K562 (cell line): ENCODE measurements at regions not wholly inside any gene's neighbourhood (a gene's known extent, or its start where the extent isn't known, plus 50 kb on each side); places are given as distances from the start of the nearest gene placed in this dataset.

Experiments used
- ATAC-seq: fragments of 200-7000 bp; cut with Tn5 transposase; 3 replicates; pipeline ENCODE4 v1.9.1; 2020; ENCODE audit warnings: moderate library complexity
- BruUV-seq: library from RNA; stranded (reverse); fragments of 400-500 nt; replicated peaks from 2 replicates; lab custom pipeline; 2021; lab: Mats Ljungman, UMichigan
- CTCF ChIA-PET: fragments of 300-600 bp; formaldehyde crosslinking; extraction: SDS; loops from one replicate; lab custom pipeline; 2021; ENCODE audit warnings: low intra/inter-chr PET ratio; lab: Yijun Ruan, JAX
- POLR2A ChIA-PET: fragments of 300-600, 350-650 bp; sonication (Branson Sonifier 250); formaldehyde crosslinking; extraction: SDS; loops from one replicate; lab custom pipeline; 2021; ENCODE audit warnings: antibody characterized with exemption, inconsistent platforms; lab: Yijun Ruan, JAX
- DNase-seq, 4 experiments: peaks; one replicate each; pipeline versions ENCODE4 v3.0.0 to v3.0.0-alpha.2; 2011 to 2018; ENCODE audit warnings: low spot score in 3 of 4, mixed read lengths in 3 of 4; ENCODE audit errors: extremely low read depth in 1 of 4
- FAIRE-seq: peaks from 2 replicates; lab custom pipeline; 2011; peaks lifted over from hg19 to GRCh38; lab: Jason Lieb, UNC
- H2AFZ ChIP-seq: 2 replicates; pipeline ENCODE4 v1.6.0; 2011; ENCODE audit warnings: low read depth, low read length, control low read depth, inconsistent platforms
- H3K27ac ChIP-seq: fragments of 200-600 bp; 3 replicates; pipeline ENCODE4 v1.8.0; 2011; ENCODE audit warnings: low read depth, mild to moderate bottlenecking, control low read depth, inconsistent platforms, low read length, moderate library complexity, mixed read lengths; ENCODE audit errors: extremely low read depth
- H3K27me3 ChIP-seq, 2 experiments: fragments of 300-600 bp in 1 of 2; 2 replicates in 1 of 2; 3 replicates in 1 of 2; pipeline versions ENCODE4 v1.6.0 to v1.8.0; 2011; ENCODE audit warnings: inconsistent platforms in 2 of 2, low read length in 2 of 2, mild to moderate bottlenecking in 1 of 2, mixed read lengths in 1 of 2, moderate library complexity in 1 of 2; ENCODE audit not compliant: control insufficient read depth in 2 of 2, insufficient read depth in 2 of 2
- H3K36me3 ChIP-seq: fragments of 300-600 bp; 3 replicates; pipeline ENCODE4 v1.8.0; 2011; ENCODE audit warnings: mild to moderate bottlenecking, low read length, inconsistent platforms; ENCODE audit not compliant: control insufficient read depth, insufficient read depth
- H3K4me1 ChIP-seq, 2 experiments: fragments of 200-600 bp in 1 of 2; replicated peaks in 1 of 2; 2 replicates in 1 of 2; 3 replicates in 1 of 2; pipeline versions ENCODE4 v1.5.1 to v1.8.0; 2011; ENCODE audit warnings: inconsistent platforms in 2 of 2, low read length in 2 of 2, mild to moderate bottlenecking in 1 of 2, mixed read lengths in 1 of 2, moderate library complexity in 1 of 2; ENCODE audit not compliant: control insufficient read depth in 2 of 2, insufficient read depth in 2 of 2
- H3K4me2 ChIP-seq: 2 replicates; pipeline ENCODE4 v1.6.1; 2011; ENCODE audit warnings: low read length, control low read depth, inconsistent platforms, mixed read lengths; ENCODE audit not compliant: insufficient read depth
- H3K4me3 ChIP-seq: fragments of 200-600 bp; sonication (generic), shearing (Covaris generic); 2 replicates; pipeline ENCODE4 v1.5.1; 2016; ENCODE audit warnings: control low read depth, inconsistent platforms
- H3K79me2 ChIP-seq: fragments of 200-600 bp; 3 replicates; pipeline ENCODE4 v1.8.0; 2011; ENCODE audit warnings: low read length, inconsistent platforms; ENCODE audit not compliant: control insufficient read depth, insufficient read depth
- H3K9ac ChIP-seq, 2 experiments: 2 replicates each; pipeline versions ENCODE4 v1.6.0 to v1.6.1; 2011; ENCODE audit warnings: low read depth in 2 of 2, low read length in 2 of 2, control low read depth in 1 of 2, inconsistent platforms in 1 of 2, mild to moderate bottlenecking in 1 of 2, mixed read lengths in 1 of 2; ENCODE audit not compliant: insufficient read depth in 1 of 2
- H3K9me1 ChIP-seq: one replicate; pipeline ENCODE4 v1.6.0; 2011; ENCODE audit warnings: inconsistent platforms, mild to moderate bottlenecking, low read length, moderate library complexity; ENCODE audit not compliant: control insufficient read depth, insufficient read depth
- H3K9me3 ChIP-seq: replicated peaks from 2 replicates; pipeline ENCODE4 v1.5.1; 2011; ENCODE audit warnings: low read depth, low read length, inconsistent platforms; ENCODE audit not compliant: control insufficient read depth, insufficient read depth
- H4K20me1 ChIP-seq: replicated peaks from 2 replicates; pipeline ENCODE4 v1.6.1; 2011; ENCODE audit warnings: low read length, inconsistent platforms, mixed read lengths; ENCODE audit not compliant: control insufficient read depth, insufficient read depth
- ARNT ChIP-seq, 2 experiments: fragments of 450-650 bp; IDR thresholded peaks; 2 replicates each; pipeline ENCODE4 v1.6.1; 2016; ENCODE audit warnings: mild to moderate bottlenecking in 1 of 2
- CC2D1A ChIP-seq: fragments of 450-650 bp; IDR thresholded peaks from 2 replicates; pipeline ENCODE4 v1.6.1; 2017; ENCODE audit warnings: mild to moderate bottlenecking
- DACH1 ChIP-seq: fragments of 450-650 bp; IDR thresholded peaks from 2 replicates; pipeline ENCODE4 v1.6.1; 2018; ENCODE audit not compliant: partially characterized antibody
- FOXM1 ChIP-seq, 2 experiments: fragments of 450-650 bp in 1 of 2; sonication (generic) in 1 of 2; formaldehyde crosslinking in 1 of 2; IDR thresholded peaks; 2 replicates each; pipeline versions ENCODE4 v1.6.1 to v1.9.0; 2017 to 2022; ENCODE audit warnings: low read depth in 2 of 2, mild to moderate bottlenecking in 2 of 2, missing genetic modification reagents in 1 of 2, moderate library complexity in 1 of 2
- HDAC3 ChIP-seq: fragments of 450-650 bp; IDR thresholded peaks from 2 replicates; pipeline ENCODE4 v1.6.1; 2018; ENCODE audit warnings: borderline replicate concordance, mild to moderate bottlenecking, moderate library complexity; ENCODE audit not compliant: partially characterized antibody
- HNRNPL ChIP-seq: fragments of 200-400 bp; formaldehyde crosslinking; IDR thresholded peaks from 2 replicates; pipeline ENCODE4 v1.6.1; 2017; ENCODE audit warnings: low read depth, mild to moderate bottlenecking, low read length
- ILF3 ChIP-seq: fragments of 450-650 bp; IDR thresholded peaks from 2 replicates; pipeline ENCODE4 v1.6.1; 2018; ENCODE audit warnings: antibody characterized with exemption, mild to moderate bottlenecking, moderate library complexity, borderline replicate concordance
- KLF13 ChIP-seq: fragments of 450-650 bp; IDR thresholded peaks from 2 replicates; pipeline ENCODE4 v1.6.1; 2016; ENCODE audit warnings: missing genetic modification characterization, low read depth, mild to moderate bottlenecking, missing compliant biosample characterization, moderate library complexity, borderline replicate concordance
- MCM2 ChIP-seq: fragments of 450-650 bp; IDR thresholded peaks from 2 replicates; pipeline ENCODE4 v1.6.1; 2017; ENCODE audit warnings: low read depth, mild to moderate bottlenecking
- MCM3 ChIP-seq: fragments of 450-650 bp; IDR thresholded peaks from 2 replicates; pipeline ENCODE4 v1.6.1; 2016
- NR3C1 ChIP-seq: sonication (generic); formaldehyde crosslinking; IDR thresholded peaks from 2 replicates; pipeline ENCODE4 v1.8.1; 2022; ENCODE audit warnings: missing genetic modification reagents
- SIRT6 ChIP-seq: IDR thresholded peaks from one replicate; pipeline ENCODE4 v1.6.1; 2012; ENCODE audit warnings: low read depth, mild to moderate bottlenecking, control low read depth, inconsistent platforms, low read length, moderate library complexity
- TAF1 ChIP-seq: IDR thresholded peaks from 2 replicates; pipeline ENCODE4 v1.6.1; 2011; ENCODE audit warnings: mild to moderate bottlenecking, low read length, moderate library complexity; ENCODE audit not compliant: insufficient read depth, control insufficient read depth, severe bottlenecking; ENCODE audit errors: extremely low read depth
- TRIM28 ChIP-seq: fragments of 450-650 bp; IDR thresholded peaks from 2 replicates; pipeline ENCODE4 v1.6.1; 2017
- ZC3H11A ChIP-seq: IDR thresholded peaks from 2 replicates; pipeline ENCODE4 v1.6.1; 2012; ENCODE audit warnings: low read depth, low read length, improper control_type of control experiment
- ZFX ChIP-seq: sonication (generic); formaldehyde crosslinking; IDR thresholded peaks from 2 replicates; pipeline ENCODE4 v1.8.0; 2022; ENCODE audit warnings: mild to moderate bottlenecking, missing genetic modification reagents, moderate library complexity
- ZNF644 ChIP-seq: fragments of 200-800 bp; sonication (Bioruptor generic); IDR thresholded peaks from 2 replicates; pipeline ENCODE4 v1.6.1; 2016; ENCODE audit warnings: low read depth, missing genetic modification characterization, missing compliant biosample characterization
- WGBS: fragments of 100-300 bp; shearing (Covaris generic); methylation state at CpG from one replicate; pipeline ENCODE4 v1.1.6; 2016; ENCODE audit warnings: low coverage, mixed read lengths; ENCODE audit not compliant: insufficient coverage; ENCODE audit errors: missing lambda C conversion rate; 5-methylcytosine and 5-hydroxymethylcytosine counted together
- in situ Hi-C: fragments of 300-500 bp; cut with MboI; formaldehyde crosslinking; loops from 4 replicates; pipeline ENCODE4 v1.15.0; 2018; ENCODE audit warnings: inconsistent platforms, mixed read lengths
- intact Hi-C: fragments of 100-400 bp; cut with micrococcal nuclease; formaldehyde crosslinking; loops from 2 replicates; pipeline ENCODE4 v1.14.2; 2022
- TF ChIP-seq, protein P1 (sequence below): fragments of 250-450 bp; sonication (Bioruptor Pico); IDR thresholded peaks from 2 replicates; pipeline ENCODE4 v1.5.0; 2020; ENCODE audit warnings: mild to moderate bottlenecking, borderline replicate concordance
- TF ChIP-seq, protein P2 (sequence below), 2 experiments: fragments of 450-650 bp in 1 of 2; sonication (generic) in 1 of 2; formaldehyde crosslinking; conservative IDR thresholded peaks; 2 replicates each; pipeline versions ENCODE4 v1.4.0 to v1.8.1; 2020 to 2022; ENCODE audit warnings: mild to moderate bottlenecking in 1 of 2, missing genetic modification reagents in 1 of 2
- TF ChIP-seq, protein P3 (sequence below): sonication (generic); formaldehyde crosslinking; IDR thresholded peaks from 2 replicates; pipeline ENCODE4 v1.8.0; 2022; ENCODE audit warnings: mild to moderate bottlenecking, missing genetic modification reagents

DNA sequence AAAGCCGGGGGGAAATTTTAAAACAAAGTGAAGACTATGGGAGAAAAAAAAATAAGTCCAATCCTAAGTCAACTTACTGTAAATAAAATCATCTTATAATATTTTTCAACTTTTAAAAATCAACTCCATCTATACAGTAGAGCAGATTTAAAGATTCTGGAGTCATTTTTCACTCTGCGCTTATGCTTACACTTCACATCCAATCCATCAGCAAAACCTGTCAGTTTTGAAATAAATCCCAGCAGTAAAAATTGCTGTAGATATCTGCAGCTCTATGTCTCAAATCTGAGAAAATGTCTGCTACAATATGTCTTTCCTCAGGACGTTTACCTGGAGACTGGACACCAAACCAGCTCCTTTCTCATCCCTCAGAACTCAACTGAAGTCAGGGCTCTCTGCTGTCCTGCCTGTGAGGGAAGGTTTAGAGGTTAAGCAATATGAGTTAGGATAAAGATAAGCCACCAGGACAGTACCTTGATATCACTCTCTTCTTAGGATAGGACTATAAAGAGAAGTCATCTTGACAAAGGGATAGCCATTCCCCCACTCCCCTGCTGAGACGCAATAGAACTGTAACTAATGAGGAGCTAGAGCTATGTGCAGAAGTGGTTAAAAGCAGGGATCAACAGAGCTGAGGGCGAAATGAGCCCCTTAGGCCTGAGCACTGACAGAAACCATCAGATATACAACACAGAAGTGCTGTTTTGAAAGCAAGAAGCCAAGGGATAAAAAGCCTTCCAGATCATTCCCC is 254.7 kb upstream of the KLHL1 start (continued):
- TF ChIP-seq HNRNPL: no peak
- no peak for TF ChIP-seq ZC3H11A
- TF ChIP-seq ZFX (CRISPR knock-in tag): no peak
- TF ChIP-seq ARNT (IDR thresholded peaks at IDR 0.05): no peak
- no peak for TF ChIP-seq ILF3
- TF ChIP-seq, protein P1, sequence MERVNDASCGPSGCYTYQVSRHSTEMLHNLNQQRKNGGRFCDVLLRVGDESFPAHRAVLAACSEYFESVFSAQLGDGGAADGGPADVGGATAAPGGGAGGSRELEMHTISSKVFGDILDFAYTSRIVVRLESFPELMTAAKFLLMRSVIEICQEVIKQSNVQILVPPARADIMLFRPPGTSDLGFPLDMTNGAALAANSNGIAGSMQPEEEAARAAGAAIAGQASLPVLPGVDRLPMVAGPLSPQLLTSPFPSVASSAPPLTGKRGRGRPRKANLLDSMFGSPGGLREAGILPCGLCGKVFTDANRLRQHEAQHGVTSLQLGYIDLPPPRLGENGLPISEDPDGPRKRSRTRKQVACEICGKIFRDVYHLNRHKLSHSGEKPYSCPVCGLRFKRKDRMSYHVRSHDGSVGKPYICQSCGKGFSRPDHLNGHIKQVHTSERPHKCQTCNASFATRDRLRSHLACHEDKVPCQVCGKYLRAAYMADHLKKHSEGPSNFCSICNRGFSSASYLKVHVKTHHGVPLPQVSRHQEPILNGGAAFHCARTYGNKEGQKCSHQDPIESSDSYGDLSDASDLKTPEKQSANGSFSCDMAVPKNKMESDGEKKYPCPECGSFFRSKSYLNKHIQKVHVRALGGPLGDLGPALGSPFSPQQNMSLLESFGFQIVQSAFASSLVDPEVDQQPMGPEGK (CRISPR knock-in tag): no peak
- TF ChIP-seq MCM3: no peak
- no peak for TF ChIP-seq KLF13 (tag)
- no peak for TF ChIP-seq DACH1

DNA sequence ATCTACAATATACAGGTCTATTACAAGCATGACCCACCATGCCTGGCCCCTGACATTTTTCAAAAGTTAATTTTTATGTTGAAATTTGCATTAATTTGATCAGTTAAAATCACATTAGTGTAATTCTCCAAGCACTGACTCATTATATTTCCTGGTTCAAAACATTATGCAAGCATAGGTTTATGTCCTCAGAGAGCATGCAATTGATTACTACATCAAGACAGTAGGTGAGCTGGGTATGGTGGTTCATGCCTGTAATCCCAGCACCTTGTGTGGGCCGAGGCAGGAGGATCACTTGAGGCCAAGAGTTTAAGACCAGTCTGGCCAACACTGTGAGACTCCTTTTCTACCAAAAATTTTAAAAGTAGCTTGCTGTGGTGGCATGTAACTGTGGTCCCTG is 248.8 kb upstream of the KLHL1 start:
- ChIA-PET CTCF (no interaction called here), POLR2A (no interaction called here)
- TF ChIP-seq FOXM1 (IDR thresholded peaks at IDR 0.05; ENCODE audit: low read depth): no peak
- TF ChIP-seq FOXM1 (CRISPR knock-in tag; IDR thresholded peaks at IDR 0.05; ENCODE audit: low read depth): no peak
- no peak for TF ChIP-seq SIRT6
- TF ChIP-seq NR3C1 (CRISPR knock-in tag): no peak
- TF ChIP-seq CC2D1A: no peak
- no peak for TF ChIP-seq HDAC3
- TF ChIP-seq MCM2: no peak
- TF ChIP-seq, protein P2, sequence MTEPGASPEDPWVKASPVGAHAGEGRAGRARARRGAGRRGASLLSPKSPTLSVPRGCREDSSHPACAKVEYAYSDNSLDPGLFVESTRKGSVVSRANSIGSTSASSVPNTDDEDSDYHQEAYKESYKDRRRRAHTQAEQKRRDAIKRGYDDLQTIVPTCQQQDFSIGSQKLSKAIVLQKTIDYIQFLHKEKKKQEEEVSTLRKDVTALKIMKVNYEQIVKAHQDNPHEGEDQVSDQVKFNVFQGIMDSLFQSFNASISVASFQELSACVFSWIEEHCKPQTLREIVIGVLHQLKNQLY (CRISPR knock-in tag; conservative IDR thresholded peaks at IDR 0.05): no peak
- TF ChIP-seq, protein P3, sequence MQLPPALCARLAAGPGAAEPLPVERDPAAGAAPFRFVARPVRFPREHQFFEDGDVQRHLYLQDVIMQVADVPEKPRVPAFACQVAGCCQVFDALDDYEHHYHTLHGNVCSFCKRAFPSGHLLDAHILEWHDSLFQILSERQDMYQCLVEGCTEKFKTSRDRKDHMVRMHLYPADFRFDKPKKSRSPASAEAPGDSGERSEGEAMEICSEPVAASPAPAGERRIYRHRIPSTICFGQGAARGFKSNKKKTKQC (CRISPR knock-in tag): no peak
- no peak for TF ChIP-seq TRIM28
- no peak for TF ChIP-seq TAF1
- TF ChIP-seq ZNF644 (tag): no peak

More for the DNA sequence above, 248.8 kb upstream of the KLHL1 start:
- no peak overlapping the region for H3K27ac ChIP-seq
- H3K4me1 ChIP-seq: no peaks in the 10 kb centered on the region
- no peaks in the 10 kb centered on the region for H3K27me3 ChIP-seq
- no peaks in the 10 kb centered on the region for H3K9me1 ChIP-seq
- H3K4me2 ChIP-seq: no peak overlapping the region
- H3K36me3 ChIP-seq: no peaks in the 10 kb centered on the region
- in situ Hi-C loops: no loop called here
- no TSS peak for BruUV-seq
- H3K9me3 ChIP-seq: no peaks in the 10 kb centered on the region
- FAIRE-seq (no peak), DNase-seq (no peak), ATAC-seq (no peak)
- WGBS: 0% methylated on average over 1 of the region's 1 CpG
- no peak overlapping the region for H3K9ac ChIP-seq
- H3K79me2 ChIP-seq: no peaks in the 10 kb centered on the region
- intact Hi-C loops: no loop called here
- H2AFZ ChIP-seq: no peak overlapping the region
- H4K20me1 ChIP-seq: no peaks in the 10 kb centered on the region
- H3K4me3 ChIP-seq: no peak overlapping the region
